ENCODE measurements at regions not wholly inside any gene's neighbourhood (a gene's known extent, or its start where the extent isn't known, plus 50 kb on each side); places are given as distances from the start of the nearest gene placed in this dataset.

GRCh38 chr4:116796022-116796421 lies 289.4 kb downstream of the TRAM1L1 start:
- H3K27ac ChIP-seq, result no peak overlapping the region
- no peak; the same call in 1 of the 2 replicates for TF ChIP-seq CTCF (conservative IDR thresholded peaks at IDR 0.05)
- TF ChIP-seq ZFX (IDR thresholded peaks at IDR 0.05), result no peak

- TF ChIP-seq CTCF (conservative IDR thresholded peaks at IDR 0.05) (no peak), ZFX (IDR thresholded peaks at IDR 0.05) (no peak)
- H3K27ac ChIP-seq, result no peak overlapping the region
Observed at GRCh38 chr4:116788723-116789122, 296.7 kb downstream of the TRAM1L1 start.

- TF ChIP-seq ZFX (IDR thresholded peaks at IDR 0.05) (no peak), CTCF (conservative IDR thresholded peaks at IDR 0.05) (no peak)
- no peak overlapping the region for H3K27ac ChIP-seq
Observed at GRCh38 chr4:116755051-116755450, 330.3 kb downstream of the TRAM1L1 start.

GRCh38 chr4:116752027-116752426 lies 333.3 kb downstream of the TRAM1L1 start:
- H3K27ac ChIP-seq, result no peak overlapping the region
- no peak for TF ChIP-seq CTCF (conservative IDR thresholded peaks at IDR 0.05)
- TF ChIP-seq ZFX (IDR thresholded peaks at IDR 0.05), result no peak

- no peak for TF ChIP-seq ZFX (IDR thresholded peaks at IDR 0.05)
- no peak for TF ChIP-seq CTCF (conservative IDR thresholded peaks at IDR 0.05)
- no peak overlapping the region for H3K27ac ChIP-seq
Observed at GRCh38 chr4:116736756-116737155, 348.6 kb downstream of the TRAM1L1 start.

GRCh38 chr4:116734178-116734577 lies 351.2 kb downstream of the TRAM1L1 start:
- H3K27ac ChIP-seq, result no peak overlapping the region
- no peak for TF ChIP-seq ZFX (IDR thresholded peaks at IDR 0.05)
- no peak for TF ChIP-seq CTCF (conservative IDR thresholded peaks at IDR 0.05)

GRCh38 chr4:116733370-116733769 lies 352.0 kb downstream of the TRAM1L1 start:
- TF ChIP-seq ZFX (IDR thresholded peaks at IDR 0.05) (no peak), CTCF (conservative IDR thresholded peaks at IDR 0.05) (no peak)

More at GRCh38 chr4:116733370-116733769, 352.0 kb downstream of the TRAM1L1 start:
- no peak overlapping the region for H3K27ac ChIP-seq

All from C4-2B (cell line).